ENCODE measurements at regions not wholly inside any gene's neighbourhood (a gene's known extent, or its start where the extent isn't known, plus 50 kb on each side); places are given as distances from the start of the nearest gene placed in this dataset.

DNA sequence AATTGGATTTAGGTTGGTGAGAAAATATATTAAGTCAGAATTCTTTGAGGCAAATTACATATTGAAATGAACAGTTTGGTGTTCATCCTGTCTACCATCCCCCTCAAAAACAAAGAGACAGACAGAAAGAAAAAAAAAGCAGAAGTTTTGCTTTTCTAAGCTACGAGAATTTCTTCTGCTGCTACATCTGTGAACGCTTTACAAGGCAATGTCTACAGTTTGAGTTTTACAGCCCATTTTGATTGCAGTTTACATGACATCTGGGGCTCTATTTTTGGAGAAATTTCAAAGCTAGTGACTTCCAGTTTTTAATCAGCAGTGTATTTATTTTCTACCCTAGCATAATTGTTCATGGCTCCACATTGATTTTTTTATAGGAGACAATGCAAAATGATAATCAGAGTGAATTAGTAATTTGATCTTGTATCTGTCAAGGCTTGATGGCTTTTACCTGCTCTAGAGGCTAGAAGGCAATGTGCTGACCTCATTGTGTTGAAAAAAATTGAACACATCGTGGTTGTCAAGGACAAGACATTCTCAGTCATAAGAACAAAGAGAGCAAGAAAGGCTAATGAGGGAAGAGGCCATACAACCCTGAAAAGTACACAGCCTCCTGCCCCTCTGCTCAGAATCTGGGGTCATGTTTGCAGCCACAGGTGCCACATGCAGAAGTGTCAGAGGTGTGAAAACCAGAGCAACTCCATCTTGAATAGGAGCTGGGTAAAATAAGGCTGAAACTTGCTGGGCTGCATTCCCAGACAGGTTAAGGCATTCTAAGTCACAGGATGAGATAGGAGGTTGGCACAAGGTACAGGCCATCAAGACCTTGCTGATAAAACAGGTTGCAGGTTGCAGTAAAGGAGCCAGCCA lies 201.0 kb upstream of the CAMK1G start:
- no peaks in the 10 kb centered on the region for H3K27me3 Mint-ChIP-seq
- POLR2A ChIA-PET: no interaction called here
- no peaks in the 10 kb centered on the region for H3K9me3 Mint-ChIP-seq
- Histone ChIP-seq H3K36me3 (ENCODE audit: insufficient read depth, low read length) (no peaks in the 10 kb centered on the region), H3K27me3 (ENCODE audit: control insufficient read depth in 1 of 2, insufficient read depth in 2 of 2, low read length in 2 of 2) (no peaks in the 10 kb centered on the region), H3K9me3 (ENCODE audit: control insufficient read depth in 1 of 2, insufficient read depth in 1 of 2, low read length in 2 of 2) (no peaks in the 10 kb centered on the region), H3K4me1 (ENCODE audit: insufficient read depth, low read length) (no peaks in the 10 kb centered on the region), H3K4me3 (ENCODE audit: low read length) (no peak overlapping the region), H3K27ac (ENCODE audit: low read depth in 1 of 2, low read length in 2 of 2) (no peak overlapping the region)
- TF ChIP-seq, protein P1, sequence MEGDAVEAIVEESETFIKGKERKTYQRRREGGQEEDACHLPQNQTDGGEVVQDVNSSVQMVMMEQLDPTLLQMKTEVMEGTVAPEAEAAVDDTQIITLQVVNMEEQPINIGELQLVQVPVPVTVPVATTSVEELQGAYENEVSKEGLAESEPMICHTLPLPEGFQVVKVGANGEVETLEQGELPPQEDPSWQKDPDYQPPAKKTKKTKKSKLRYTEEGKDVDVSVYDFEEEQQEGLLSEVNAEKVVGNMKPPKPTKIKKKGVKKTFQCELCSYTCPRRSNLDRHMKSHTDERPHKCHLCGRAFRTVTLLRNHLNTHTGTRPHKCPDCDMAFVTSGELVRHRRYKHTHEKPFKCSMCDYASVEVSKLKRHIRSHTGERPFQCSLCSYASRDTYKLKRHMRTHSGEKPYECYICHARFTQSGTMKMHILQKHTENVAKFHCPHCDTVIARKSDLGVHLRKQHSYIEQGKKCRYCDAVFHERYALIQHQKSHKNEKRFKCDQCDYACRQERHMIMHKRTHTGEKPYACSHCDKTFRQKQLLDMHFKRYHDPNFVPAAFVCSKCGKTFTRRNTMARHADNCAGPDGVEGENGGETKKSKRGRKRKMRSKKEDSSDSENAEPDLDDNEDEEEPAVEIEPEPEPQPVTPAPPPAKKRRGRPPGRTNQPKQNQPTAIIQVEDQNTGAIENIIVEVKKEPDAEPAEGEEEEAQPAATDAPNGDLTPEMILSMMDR (IDR thresholded peaks at IDR 0.05): no peak
- DNase-seq: no peak
- H3K36me3 Mint-ChIP-seq (ENCODE audit: low read depth): no peaks in the 10 kb centered on the region
- intact Hi-C loops (cut with DNase I, micrococcal nuclease): no loop called here
- H3K4me3 Mint-ChIP-seq: no peak overlapping the region
- no peak for ATAC-seq (ENCODE audit: poor library complexity)
- no peaks in the 10 kb centered on the region for H3K4me1 Mint-ChIP-seq (ENCODE audit: low read depth)
- CTCF ChIA-PET: no interaction called here
- H3K27ac Mint-ChIP-seq: no peak overlapping the region

DNA sequence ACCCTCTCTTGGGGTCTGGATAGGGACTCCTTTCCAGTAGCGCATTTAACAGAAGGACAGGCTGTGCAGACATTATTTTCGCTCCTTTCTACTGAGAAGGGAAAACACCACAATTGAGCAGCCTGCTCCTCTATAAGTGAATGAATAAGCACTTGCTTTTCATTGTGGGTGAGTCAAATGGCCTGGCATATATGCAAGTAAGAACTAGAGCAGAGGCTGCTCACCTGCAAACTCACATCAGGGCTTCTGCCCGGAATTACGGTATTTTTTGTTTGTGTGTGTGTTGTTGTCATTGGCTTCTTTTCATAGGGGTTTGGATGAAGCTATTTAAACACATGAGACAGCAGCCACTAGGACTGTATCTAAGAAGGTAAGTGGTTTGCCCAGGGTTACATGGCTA lies 200.1 kb upstream of the CAMK1G start:
- TF ChIP-seq, protein P1 (IDR thresholded peaks at IDR 0.05): no peak
- ChIA-PET POLR2A (no interaction called here), CTCF (interaction anchor here (0.8 kb wide), 1 partner anchor 11 kb away, joined by 3 read pairs; no protein-coding TSS in a partner anchor)
- Mint-ChIP-seq H3K27ac (no peak overlapping the region), H3K4me1 (ENCODE audit: low read depth) (no peaks in the 10 kb centered on the region), H3K36me3 (ENCODE audit: low read depth) (no peaks in the 10 kb centered on the region), H3K4me3 (no peak overlapping the region), H3K27me3 (no peaks in the 10 kb centered on the region), H3K9me3 (no peaks in the 10 kb centered on the region)
- Histone ChIP-seq H3K36me3 (ENCODE audit: insufficient read depth, low read length) (no peaks in the 10 kb centered on the region), H3K27me3 (ENCODE audit: control insufficient read depth in 1 of 2, insufficient read depth in 2 of 2, low read length in 2 of 2) (no peaks in the 10 kb centered on the region), H3K4me3 (ENCODE audit: low read length) (no peak overlapping the region), H3K9me3 (ENCODE audit: control insufficient read depth in 1 of 2, insufficient read depth in 1 of 2, low read length in 2 of 2) (no peaks in the 10 kb centered on the region), H3K27ac (ENCODE audit: low read depth in 1 of 2, low read length in 2 of 2) (no peak overlapping the region), H3K4me1 (ENCODE audit: insufficient read depth, low read length) (no peaks in the 10 kb centered on the region)
- DNase-seq (no peak), ATAC-seq (ENCODE audit: poor library complexity) (no peak)
- intact Hi-C loops (cut with DNase I, micrococcal nuclease): no loop called here

GRCh38 chr1:209383907-209384709 lies 199.4 kb upstream of the CAMK1G start:
- Mint-ChIP-seq H3K27me3 (no peaks in the 10 kb centered on the region), H3K27ac (no peak overlapping the region), H3K9me3 (no peaks in the 10 kb centered on the region), H3K4me3 (no peak overlapping the region), H3K36me3 (ENCODE audit: low read depth) (no peaks in the 10 kb centered on the region), H3K4me1 (ENCODE audit: low read depth) (no peaks in the 10 kb centered on the region)
- Histone ChIP-seq H3K4me1 (ENCODE audit: insufficient read depth, low read length) (no peaks in the 10 kb centered on the region), H3K9me3 (ENCODE audit: control insufficient read depth in 1 of 2, insufficient read depth in 1 of 2, low read length in 2 of 2) (no peaks in the 10 kb centered on the region), H3K27me3 (ENCODE audit: control insufficient read depth in 1 of 2, insufficient read depth in 2 of 2, low read length in 2 of 2) (no peaks in the 10 kb centered on the region), H3K27ac (ENCODE audit: low read depth in 1 of 2, low read length in 2 of 2) (no peak overlapping the region), H3K36me3 (ENCODE audit: insufficient read depth, low read length) (no peaks in the 10 kb centered on the region), H3K4me3 (ENCODE audit: low read length) (no peak overlapping the region)
- POLR2A ChIA-PET: no interaction called here
- DNase-seq: no peak
- TF ChIP-seq, protein P1 (IDR thresholded peaks at IDR 0.05): no peak
- CTCF ChIA-PET: interaction anchor here (0.8 kb wide), 1 partner anchor 11 kb away, joined by 3 read pairs; no protein-coding TSS in a partner anchor
- intact Hi-C loops (cut with DNase I, micrococcal nuclease): no loop called here
- ATAC-seq (ENCODE audit: poor library complexity): no peak
